Common myeloid progenitor, CD34-positive (primary cell): ENCODE measurements at regions not wholly inside any gene's neighbourhood (a gene's known extent, or its start where the extent isn't known, plus 50 kb on each side); places are given as distances from the start of the nearest gene placed in this dataset.

Experiments
- CTCF ChIA-PET: fragments of 350-600 bp; sonication (Branson Sonifier 250); formaldehyde crosslinking; loops from one replicate; lab custom pipeline; 2021; ENCODE audit warnings: antibody characterized with exemption; lab: Charles Lee
- POLR2A ChIA-PET: fragments of 350-600 bp; sonication (Branson Sonifier 250); formaldehyde crosslinking; loops from one replicate; lab custom pipeline; 2021; ENCODE audit warnings: antibody characterized with exemption; lab: Charles Lee
- DNase-seq, 3 donors: peaks; one replicate each; pipeline versions ENCODE4 v3.0.0 to v3.0.0-alpha.2; 2013
- H3K27ac ChIP-seq, 2 experiments: 1 replicate in 1 of 2; 2 replicates in 1 of 2; pipeline ENCODE4 v1.7.0; 2013; ENCODE audit warnings: inconsistent platforms in 2 of 2, low read length in 2 of 2, mild to moderate bottlenecking in 2 of 2, low read depth in 1 of 2, moderate library complexity in 1 of 2; ENCODE audit not compliant: severe bottlenecking in 2 of 2, insufficient read depth in 1 of 2, poor library complexity in 1 of 2
- H3K27me3 ChIP-seq, 5 experiments: replicated peaks in 2 of 5; 1 replicate in 3 of 5; 2 replicates in 2 of 5; pipeline versions ENCODE4 v1.6.1 to v1.7.0; 2013; ENCODE audit warnings: low read length in 4 of 5, mild to moderate bottlenecking in 2 of 5, moderate library complexity in 2 of 5, inconsistent platforms in 1 of 5; ENCODE audit not compliant: insufficient read depth in 5 of 5, control insufficient read depth in 4 of 5
- H3K36me3 ChIP-seq, 4 experiments: 1 replicate in 2 of 4; 2 replicates in 2 of 4; pipeline versions ENCODE4 v1.6.1 to v1.7.0; 2013; ENCODE audit warnings: low read length in 3 of 4, control low read depth in 1 of 4, mild to moderate bottlenecking in 1 of 4; ENCODE audit not compliant: control insufficient read depth in 4 of 4, insufficient read depth in 4 of 4
- H3K4me1 ChIP-seq, 4 experiments: 1 replicate in 3 of 4; 2 replicates in 1 of 4; pipeline versions ENCODE4 v1.6.1 to v1.7.1; 2013; ENCODE audit warnings: low read length in 3 of 4, mild to moderate bottlenecking in 3 of 4, control low read depth in 1 of 4, inconsistent platforms in 1 of 4, moderate library complexity in 1 of 4; ENCODE audit not compliant: control insufficient read depth in 4 of 4, insufficient read depth in 4 of 4; ENCODE audit errors: control extremely low read depth in 1 of 4
- H3K4me3 ChIP-seq, 7 experiments: 1 replicate in 4 of 7; 2 replicates in 3 of 7; pipeline versions ENCODE4 v1.5.1 to v1.7.0; 2013; ENCODE audit warnings: mild to moderate bottlenecking in 7 of 7, low read length in 6 of 7, moderate library complexity in 6 of 7, inconsistent platforms in 2 of 7, low read depth in 2 of 7, control low read depth in 1 of 7; ENCODE audit not compliant: insufficient read depth in 4 of 7, control insufficient read depth in 1 of 7; ENCODE audit errors: extremely low read depth in 1 of 7
- H3K9me3 ChIP-seq, 5 experiments: 1 replicate in 4 of 5; 2 replicates in 1 of 5; pipeline versions ENCODE4 v1.6.1 to v1.7.1; 2013; ENCODE audit warnings: low read length in 4 of 5, mild to moderate bottlenecking in 2 of 5, inconsistent platforms in 1 of 5, low read depth in 1 of 5, moderate library complexity in 1 of 5; ENCODE audit not compliant: control insufficient read depth in 4 of 5, insufficient read depth in 2 of 5; ENCODE audit errors: control extremely low read depth in 1 of 5
- WGBS: methylation state at CpG from one replicate; pipeline ENCODE4 v1.1.5; 2013; ENCODE audit not compliant: insufficient coverage; 5-methylcytosine and 5-hydroxymethylcytosine counted together

DNA sequence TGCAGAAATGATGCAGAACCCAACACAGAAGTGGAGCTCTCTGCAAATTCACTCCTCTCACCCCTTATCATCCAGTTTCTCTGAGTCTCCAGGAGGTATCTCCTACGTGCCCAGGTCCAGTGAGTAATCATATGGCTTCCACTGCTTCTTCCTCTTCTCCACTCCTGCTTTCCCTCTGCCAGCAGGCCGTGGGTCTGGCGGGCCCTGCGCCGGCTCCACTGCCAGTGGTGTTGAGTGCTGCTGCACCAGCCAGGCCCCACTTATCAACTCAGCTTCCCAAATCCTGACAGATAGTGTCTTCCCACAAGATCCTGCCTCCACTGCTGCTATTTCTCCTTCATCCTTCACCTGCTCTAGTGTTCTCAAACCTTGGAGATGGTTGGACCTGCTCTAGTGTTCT is 227.6 kb upstream of the PARD3B start:
- no peak overlapping the region for H3K4me3 ChIP-seq
- peaks cover 0 to 3% (median 0%) of the 10 kb centered on the region in 4 experiments for H3K4me1 ChIP-seq
- no peaks in the 10 kb centered on the region for H3K9me3 ChIP-seq
- H3K27me3 ChIP-seq = peaks cover 0 to 1% (median 0%) of the 10 kb centered on the region in 5 experiments
- no peak overlapping the region for H3K27ac ChIP-seq
- H3K36me3 ChIP-seq = no peaks in the 10 kb centered on the region
- no peak for DNase-seq
- 96% methylated on average over 5 of the region's 5 CpGs for WGBS
- CTCF ChIA-PET = no interaction called here
- POLR2A ChIA-PET = no interaction called here

DNA sequence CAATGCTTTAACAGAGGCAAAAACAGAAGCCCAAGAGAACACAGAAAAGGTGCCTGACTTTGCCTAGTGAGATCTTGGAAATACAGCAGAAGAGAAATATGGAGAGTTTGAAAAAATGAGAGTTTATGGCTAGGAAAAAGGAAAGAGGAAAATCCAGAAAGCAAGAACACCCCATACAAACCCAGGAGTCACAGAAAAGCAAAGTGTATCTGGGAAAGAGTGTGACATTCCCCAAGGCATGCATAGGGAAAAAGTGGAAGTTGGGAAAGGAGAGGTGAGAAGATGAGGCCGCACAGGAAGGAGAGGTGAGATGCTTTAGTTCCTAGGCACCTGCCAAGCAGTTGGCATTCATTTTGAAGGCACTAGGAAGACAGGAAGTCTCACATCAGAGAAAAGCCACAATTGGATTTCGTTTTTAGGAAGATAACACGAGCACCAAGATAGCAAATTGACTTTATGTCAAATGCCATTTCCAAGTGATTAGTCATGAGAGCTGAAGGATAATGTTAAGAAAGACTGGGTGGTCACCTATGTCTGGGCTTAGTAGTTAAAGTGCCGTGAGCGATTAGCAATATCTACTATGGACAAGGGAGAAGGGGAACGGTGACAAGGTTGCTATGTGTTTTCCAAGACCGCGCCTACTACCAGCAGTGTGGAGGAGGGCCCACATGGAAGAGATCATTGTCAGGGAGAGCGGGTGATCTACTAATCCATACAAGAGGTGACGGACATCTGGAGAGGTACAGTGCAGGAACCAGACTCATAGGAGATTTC is 224.1 kb upstream of the PARD3B start:
- ChIA-PET CTCF (no interaction called here), POLR2A (no interaction called here)
- Histone ChIP-seq H3K27me3 (peaks cover 0 to 1% (median 0%) of the 10 kb centered on the region in 5 experiments), H3K4me1 (no peaks in the 10 kb centered on the region), H3K9me3 (no peaks in the 10 kb centered on the region), H3K27ac (no peak overlapping the region), H3K36me3 (no peaks in the 10 kb centered on the region), H3K4me3 (no peak overlapping the region)
- 83% methylated on average over 10 of the region's 10 CpGs for WGBS
- no peak for DNase-seq

DNA sequence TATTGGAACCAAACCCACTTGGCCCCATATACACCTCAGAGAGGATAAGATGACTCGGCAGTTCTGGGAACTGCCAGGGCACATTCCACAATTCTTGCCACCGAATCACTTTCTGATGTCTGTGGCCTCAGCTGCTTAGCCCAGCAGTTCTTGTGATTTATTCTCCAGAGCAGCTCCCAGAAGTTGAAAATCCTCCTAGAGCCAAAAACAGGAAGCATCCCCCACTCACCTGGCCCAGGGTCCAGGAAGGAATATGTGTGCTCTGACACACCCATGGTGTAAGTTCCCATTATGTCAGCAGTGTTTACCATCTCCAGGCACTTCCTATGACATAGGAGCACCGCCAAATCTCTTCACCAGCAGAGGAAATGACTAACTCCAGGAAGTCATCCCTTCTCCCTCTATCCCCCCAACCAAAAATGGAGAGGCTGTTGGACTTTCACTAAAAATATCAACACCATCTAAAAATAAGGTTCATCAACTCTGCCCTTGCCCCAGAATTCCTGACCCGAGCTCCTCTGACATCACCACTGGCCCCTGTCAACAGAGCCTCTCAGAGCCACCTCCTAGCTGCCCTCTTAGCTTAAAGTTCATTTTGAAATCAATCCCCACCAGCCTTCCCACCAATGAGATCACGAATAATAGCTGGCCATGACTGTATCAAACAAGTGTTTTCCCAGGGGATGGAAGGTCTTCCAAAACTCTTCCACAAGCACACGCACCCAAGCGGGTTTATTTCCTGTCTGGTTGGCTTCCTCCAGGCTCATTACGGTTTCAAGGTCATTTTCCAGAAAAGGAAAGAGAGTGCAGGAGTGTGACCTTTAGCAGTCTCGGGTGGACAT is 223.1 kb upstream of the PARD3B start:
- no peak overlapping the region for H3K27ac ChIP-seq
- H3K4me1 ChIP-seq = no peaks in the 10 kb centered on the region
- H3K36me3 ChIP-seq = no peaks in the 10 kb centered on the region
- H3K9me3 ChIP-seq = no peaks in the 10 kb centered on the region
- ChIA-PET CTCF (interaction anchor here (1.6 to 2.7 kb wide), 3 partner anchors 11 to 1354 kb away, joined by 4 to 12 read pairs (median 5); no protein-coding TSS in a partner anchor), POLR2A (no interaction called here)
- H3K4me3 ChIP-seq = no peak overlapping the region
- H3K27me3 ChIP-seq = peaks cover 0 to 1% (median 0%) of the 10 kb centered on the region in 5 experiments
- 83% methylated on average over 9 of the region's 9 CpGs for WGBS
- peak in 2 of 3 donors; percentile 10 to 16 for DNase-seq

DNA sequence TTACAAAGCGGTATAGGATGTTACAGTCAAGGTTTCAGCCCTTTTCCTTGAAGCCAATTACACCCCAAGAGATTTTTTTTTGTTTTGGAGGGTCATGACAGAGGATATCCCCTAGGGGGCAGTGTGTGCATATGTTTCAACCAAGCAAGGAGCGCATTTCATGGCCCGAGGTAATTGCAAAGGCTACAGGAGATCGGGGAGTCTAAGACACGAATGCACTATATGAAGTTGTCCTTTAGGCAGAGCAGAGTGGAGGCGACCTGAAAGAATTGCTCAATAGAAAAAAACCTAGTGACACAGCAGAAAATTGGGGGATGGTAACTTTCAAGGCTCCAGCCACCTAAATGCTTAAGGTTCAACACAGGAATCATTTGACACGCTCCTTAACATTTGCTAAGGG is 219.8 kb upstream of the PARD3B start:
- Histone ChIP-seq H3K9me3 (no peaks in the 10 kb centered on the region), H3K27ac (no peak overlapping the region), H3K4me1 (no peaks in the 10 kb centered on the region), H3K27me3 (peaks cover 0 to 1% (median 0%) of the 10 kb centered on the region in 5 experiments), H3K4me3 (no peak overlapping the region), H3K36me3 (no peaks in the 10 kb centered on the region)
- ChIA-PET POLR2A (no interaction called here), CTCF (interaction anchor here (1.5 to 2.2 kb wide), 2 partner anchors 367 to 1349 kb away, joined by 4 to 13 read pairs; no protein-coding TSS in a partner anchor)
- peak; percentile 77 to 90 (median 84) for DNase-seq
- 0% methylated on average over 5 of the region's 7 CpGs for WGBS

DNA sequence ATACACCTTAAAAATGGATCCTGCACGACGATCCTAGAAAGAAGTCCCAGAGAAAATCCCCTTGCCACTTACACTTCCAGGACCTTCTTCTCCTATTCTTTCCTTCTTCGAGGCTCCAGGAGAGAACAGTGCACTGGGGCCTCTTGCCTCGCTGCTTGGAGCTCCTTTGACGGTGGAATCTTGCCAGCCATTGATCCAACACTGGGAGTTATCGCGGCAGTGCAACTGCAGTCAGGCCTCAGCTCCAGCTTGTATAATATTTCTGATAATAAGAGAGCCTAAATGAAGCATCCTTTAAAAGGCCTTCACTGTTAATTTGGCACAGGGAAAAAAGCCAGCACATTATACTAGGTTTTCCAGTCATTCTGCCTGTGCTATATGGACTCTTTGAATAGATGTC is 216.9 kb upstream of the PARD3B start:
- H3K27ac ChIP-seq = no peak overlapping the region
- no peak for DNase-seq
- H3K9me3 ChIP-seq = no peaks in the 10 kb centered on the region
- 100% methylated on average over 5 of the region's 7 CpGs for whole genome bisulfite sequencing
- no peak overlapping the region for H3K4me3 ChIP-seq
- no peaks in the 10 kb centered on the region for H3K4me1 ChIP-seq
- no peaks in the 10 kb centered on the region for H3K36me3 ChIP-seq
- ChIA-PET POLR2A (no interaction called here), CTCF (interaction anchor here (1.6 kb wide), 1 partner anchor 364 kb away, joined by 4 read pairs; no protein-coding TSS in a partner anchor)
- no peaks in the 10 kb centered on the region for H3K27me3 ChIP-seq

DNA sequence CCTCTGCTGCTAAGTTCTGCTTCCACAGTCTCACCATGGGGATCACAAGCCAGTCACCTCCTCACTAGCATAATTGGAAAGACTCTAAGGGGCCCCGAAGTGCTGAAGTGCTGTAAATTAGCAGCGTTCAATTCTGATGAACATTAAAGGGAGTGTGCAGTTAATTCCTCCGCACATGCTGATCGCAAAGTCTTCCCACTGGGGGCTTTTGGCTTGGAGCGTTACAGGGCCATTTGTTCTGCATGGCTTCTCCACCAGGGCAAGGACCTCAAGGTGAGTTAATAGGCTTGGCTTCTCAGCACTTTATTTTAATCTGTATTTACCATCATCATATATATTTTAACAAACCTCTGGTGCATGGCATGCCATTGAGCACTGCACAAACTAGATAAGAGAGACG is 216.3 kb upstream of the PARD3B start:
- Histone ChIP-seq H3K4me3 (no peak overlapping the region), H3K4me1 (no peaks in the 10 kb centered on the region), H3K36me3 (no peaks in the 10 kb centered on the region), H3K9me3 (no peaks in the 10 kb centered on the region), H3K27me3 (no peaks in the 10 kb centered on the region), H3K27ac (no peak overlapping the region)
- DNase-seq = no peak
- POLR2A ChIA-PET = no interaction called here
- CTCF ChIA-PET = interaction anchor here (1.6 kb wide), 1 partner anchor 363 kb away, joined by 4 read pairs; no protein-coding TSS in a partner anchor
- WGBS = 100% methylated on average over 6 of the region's 6 CpGs

DNA sequence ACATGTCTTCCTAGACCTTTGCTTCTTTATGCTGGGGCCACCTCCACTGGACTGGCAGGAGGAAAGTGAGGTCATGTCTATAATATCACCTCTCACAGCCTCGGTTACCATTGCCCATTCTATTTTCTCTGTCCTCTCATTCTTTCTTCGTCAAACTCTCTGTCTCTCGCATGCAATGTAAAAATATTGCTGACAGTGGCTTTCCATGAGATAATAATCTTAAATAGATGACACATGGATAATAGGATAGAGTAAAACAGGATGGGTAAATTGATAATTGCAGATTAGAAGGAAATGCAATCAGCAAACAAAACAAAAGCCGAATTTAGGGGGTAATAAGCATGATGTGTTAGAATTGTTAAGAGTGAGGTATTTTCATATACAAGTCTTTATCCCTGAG is 215.7 kb upstream of the PARD3B start:
- Histone ChIP-seq H3K9me3 (no peaks in the 10 kb centered on the region), H3K4me3 (no peak overlapping the region), H3K36me3 (no peaks in the 10 kb centered on the region), H3K27ac (no peak overlapping the region), H3K27me3 (no peaks in the 10 kb centered on the region), H3K4me1 (no peaks in the 10 kb centered on the region)
- POLR2A ChIA-PET = no interaction called here
- WGBS = 100% methylated on average over 2 of the region's 4 CpGs
- CTCF ChIA-PET = no interaction called here
- DNase-seq = no peak
